ENCODE measurements at regions not wholly inside any gene's neighbourhood (a gene's known extent, or its start where the extent isn't known, plus 50 kb on each side); places are given as distances from the start of the nearest gene placed in this dataset.

DNA sequence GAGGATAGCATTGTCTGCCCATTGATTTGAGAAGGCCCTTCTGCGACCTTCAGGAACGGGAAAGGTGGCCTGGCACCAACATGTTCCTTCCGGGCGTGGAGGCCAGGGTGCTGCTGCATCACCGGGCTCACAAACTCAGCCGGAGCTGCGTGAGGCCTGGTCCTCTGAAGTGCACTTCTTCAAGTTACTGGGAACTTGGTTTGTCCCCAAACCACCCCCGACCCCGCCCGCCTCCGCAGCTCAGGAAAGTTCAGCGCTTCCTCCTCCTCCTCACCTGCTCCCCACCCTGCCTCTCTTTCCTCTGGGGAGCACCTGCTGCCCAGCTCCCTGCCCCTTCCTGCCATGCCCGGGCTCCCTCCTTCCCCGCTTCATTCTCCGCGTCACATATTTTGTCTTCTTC, 116.0 kb upstream of the LRPAP1 start:
- TF ChIP-seq, protein P1, sequence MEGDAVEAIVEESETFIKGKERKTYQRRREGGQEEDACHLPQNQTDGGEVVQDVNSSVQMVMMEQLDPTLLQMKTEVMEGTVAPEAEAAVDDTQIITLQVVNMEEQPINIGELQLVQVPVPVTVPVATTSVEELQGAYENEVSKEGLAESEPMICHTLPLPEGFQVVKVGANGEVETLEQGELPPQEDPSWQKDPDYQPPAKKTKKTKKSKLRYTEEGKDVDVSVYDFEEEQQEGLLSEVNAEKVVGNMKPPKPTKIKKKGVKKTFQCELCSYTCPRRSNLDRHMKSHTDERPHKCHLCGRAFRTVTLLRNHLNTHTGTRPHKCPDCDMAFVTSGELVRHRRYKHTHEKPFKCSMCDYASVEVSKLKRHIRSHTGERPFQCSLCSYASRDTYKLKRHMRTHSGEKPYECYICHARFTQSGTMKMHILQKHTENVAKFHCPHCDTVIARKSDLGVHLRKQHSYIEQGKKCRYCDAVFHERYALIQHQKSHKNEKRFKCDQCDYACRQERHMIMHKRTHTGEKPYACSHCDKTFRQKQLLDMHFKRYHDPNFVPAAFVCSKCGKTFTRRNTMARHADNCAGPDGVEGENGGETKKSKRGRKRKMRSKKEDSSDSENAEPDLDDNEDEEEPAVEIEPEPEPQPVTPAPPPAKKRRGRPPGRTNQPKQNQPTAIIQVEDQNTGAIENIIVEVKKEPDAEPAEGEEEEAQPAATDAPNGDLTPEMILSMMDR (IDR thresholded peaks at IDR 0.05) = no peak
- TF ChIP-seq EP300 (IDR thresholded peaks at IDR 0.05) = no peak

Data from sigmoid colon (tissue), 4 donors.